Neural progenitor cell (in vitro differentiated cells): ENCODE measurements at regions not wholly inside any gene's neighbourhood (a gene's known extent, or its start where the extent isn't known, plus 50 kb on each side); places are given as distances from the start of the nearest gene placed in this dataset.

Source experiments
- DNase-seq: peaks from one replicate; pipeline ENCODE4 v3.0.0-alpha.2; 2016; ENCODE audit warnings: low spot score
- H2AFZ ChIP-seq: fragments of 200-600 bp; sonication (generic); replicated peaks from 2 replicates; pipeline ENCODE4 v1.6.1; 2016; ENCODE audit warnings: antibody characterized with exemption
- H3F3A ChIP-seq: fragments of 200-600 bp; sonication (generic); 2 replicates; pipeline ENCODE4 v1.6.1; 2016; ENCODE audit warnings: antibody characterized with exemption, low read depth
- H3K27ac ChIP-seq: fragments of 200-600 bp; sonication (generic); 2 replicates; pipeline ENCODE4 v1.5.1; 2016; ENCODE audit warnings: mild to moderate bottlenecking
- H3K27me3 ChIP-seq: fragments of 200-600 bp; sonication (generic); 2 replicates; pipeline ENCODE4 v1.6.1; 2016; ENCODE audit warnings: mild to moderate bottlenecking, moderate library complexity
- H3K36me3 ChIP-seq: fragments of 200-600 bp; sonication (generic); 2 replicates; pipeline ENCODE4 v1.5.1; 2016
- H3K4me1 ChIP-seq: fragments of 200-600 bp; sonication (generic); 2 replicates; pipeline ENCODE4 v1.6.1; 2016; ENCODE audit warnings: mixed run types
- H3K4me2 ChIP-seq: fragments of 200-600 bp; sonication (generic); 2 replicates; pipeline ENCODE4 v1.6.1; 2016
- H3K4me3 ChIP-seq: fragments of 200-600 bp; sonication (generic); 2 replicates; pipeline ENCODE4 v1.5.1; 2016
- H3K79me2 ChIP-seq: fragments of 200-600 bp; sonication (generic); 2 replicates; pipeline ENCODE4 v1.6.1; 2016; ENCODE audit warnings: low read depth
- H3K9ac ChIP-seq: fragments of 200-600 bp; sonication (generic); 2 replicates; pipeline ENCODE4 v1.6.1; 2016
- H3K9me3 ChIP-seq: fragments of 200-600 bp; sonication (generic); 2 replicates; pipeline ENCODE4 v1.5.1; 2016; ENCODE audit warnings: low read depth
- H4K20me1 ChIP-seq: fragments of 200-600 bp; sonication (generic); 2 replicates; pipeline ENCODE4 v1.6.1; 2016; ENCODE audit warnings: low read depth
- H3K27ac Mint-ChIP-seq: 3 replicates; pipeline ENCODE4 v1.8.0; 2021; ENCODE audit warnings: mixed read lengths
- H3K27me3 Mint-ChIP-seq: 2 replicates; pipeline ENCODE4 v1.8.0; 2022; ENCODE audit warnings: low read depth, mild to moderate bottlenecking, inconsistent platforms, moderate library complexity, mixed read lengths; ENCODE audit not compliant: insufficient read depth
- H3K36me3 Mint-ChIP-seq: 3 replicates; pipeline ENCODE4 v1.8.0; 2021; ENCODE audit warnings: mixed read lengths
- H3K4me1 Mint-ChIP-seq: 3 replicates; pipeline ENCODE4 v1.8.0; 2021; ENCODE audit warnings: mixed read lengths
- H3K4me3 Mint-ChIP-seq: 3 replicates; pipeline ENCODE4 v1.8.0; 2021; ENCODE audit warnings: mild to moderate bottlenecking, moderate library complexity, mixed read lengths
- H3K9me3 Mint-ChIP-seq: 3 replicates; pipeline ENCODE4 v1.8.0; 2020; ENCODE audit warnings: mixed read lengths
- EZH2 ChIP-seq: fragments of 200-600 bp; sonication (generic); IDR thresholded peaks from 2 replicates; pipeline ENCODE4 v1.6.1; 2017; ENCODE audit warnings: antibody characterized with exemption, mild to moderate bottlenecking, moderate library complexity
- EZH2phosphoT487 ChIP-seq: fragments of 200-600 bp; sonication (generic); IDR thresholded peaks from 2 replicates; pipeline ENCODE4 v1.6.1; 2017; ENCODE audit warnings: antibody characterized with exemption
- TF ChIP-seq, protein P1 (sequence below): fragments of 200-600 bp; sonication (generic); IDR thresholded peaks from 2 replicates; pipeline ENCODE4 v1.5.1; 2017; ENCODE audit warnings: antibody characterized with exemption, mild to moderate bottlenecking

- H2AFZ ChIP-seq = no peak overlapping the region
- Mint-ChIP-seq H3K4me1 (no peaks in the 10 kb centered on the region), H3K9me3 (peaks cover 4% of the 10 kb centered on the region), H3K36me3 (no peaks in the 10 kb centered on the region), H3K27me3 (no peaks in the 10 kb centered on the region), H3K27ac (peak overlapping the region; percentile 18), H3K4me3 (no peak overlapping the region)
- TF ChIP-seq, protein P1, sequence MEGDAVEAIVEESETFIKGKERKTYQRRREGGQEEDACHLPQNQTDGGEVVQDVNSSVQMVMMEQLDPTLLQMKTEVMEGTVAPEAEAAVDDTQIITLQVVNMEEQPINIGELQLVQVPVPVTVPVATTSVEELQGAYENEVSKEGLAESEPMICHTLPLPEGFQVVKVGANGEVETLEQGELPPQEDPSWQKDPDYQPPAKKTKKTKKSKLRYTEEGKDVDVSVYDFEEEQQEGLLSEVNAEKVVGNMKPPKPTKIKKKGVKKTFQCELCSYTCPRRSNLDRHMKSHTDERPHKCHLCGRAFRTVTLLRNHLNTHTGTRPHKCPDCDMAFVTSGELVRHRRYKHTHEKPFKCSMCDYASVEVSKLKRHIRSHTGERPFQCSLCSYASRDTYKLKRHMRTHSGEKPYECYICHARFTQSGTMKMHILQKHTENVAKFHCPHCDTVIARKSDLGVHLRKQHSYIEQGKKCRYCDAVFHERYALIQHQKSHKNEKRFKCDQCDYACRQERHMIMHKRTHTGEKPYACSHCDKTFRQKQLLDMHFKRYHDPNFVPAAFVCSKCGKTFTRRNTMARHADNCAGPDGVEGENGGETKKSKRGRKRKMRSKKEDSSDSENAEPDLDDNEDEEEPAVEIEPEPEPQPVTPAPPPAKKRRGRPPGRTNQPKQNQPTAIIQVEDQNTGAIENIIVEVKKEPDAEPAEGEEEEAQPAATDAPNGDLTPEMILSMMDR = no peak
- no peak for TF ChIP-seq EZH2phosphoT487
- DNase-seq = no peak
- no peaks in the 10 kb centered on the region for H3K79me2 ChIP-seq
- no peak overlapping the region for H3K4me3 ChIP-seq
- no peaks in the 10 kb centered on the region for H3K36me3 ChIP-seq
- H3F3A ChIP-seq = no peaks in the 10 kb centered on the region
- H3K4me2 ChIP-seq = no peak overlapping the region
- H3K9me3 ChIP-seq = no peaks in the 10 kb centered on the region
- no peaks in the 10 kb centered on the region for H3K4me1 ChIP-seq
- H3K9ac ChIP-seq = no peak overlapping the region
- H3K27ac ChIP-seq = no peak overlapping the region
- no peaks in the 10 kb centered on the region for H4K20me1 ChIP-seq
- no peaks in the 10 kb centered on the region for H3K27me3 ChIP-seq
These were observed 100.6 kb upstream of the PDE1C start for GRCh38 chr7:32170838-32171237.

DNA sequence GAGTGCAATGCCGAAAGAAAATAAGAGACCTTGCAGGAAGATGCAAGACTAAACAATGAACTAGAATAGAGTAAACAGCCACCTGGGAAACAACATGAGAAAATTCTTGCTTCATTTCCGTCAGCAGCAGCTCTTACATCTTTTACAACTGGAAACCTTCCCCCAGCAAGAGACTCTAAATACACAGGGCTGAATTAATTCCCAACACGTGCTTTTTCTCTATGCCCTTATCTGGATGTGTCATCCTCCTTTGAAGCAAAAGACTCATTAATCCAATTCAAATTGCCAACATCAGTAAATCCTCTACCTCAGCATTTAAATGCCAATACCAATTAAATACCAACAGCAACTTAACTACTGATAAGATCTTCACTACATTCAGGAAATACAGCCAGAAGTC, 99.0 kb upstream of the PDE1C start:
- no peak overlapping the region for H3K9ac ChIP-seq
- no peak overlapping the region for H3K4me3 Mint-ChIP-seq
- no peaks in the 10 kb centered on the region for H3K27me3 Mint-ChIP-seq
- TF ChIP-seq EZH2 (no peak), EZH2phosphoT487 (no peak)
- TF ChIP-seq, protein P1 = no peak
- no peak overlapping the region for H3K4me2 ChIP-seq
- H2AFZ ChIP-seq = no peak overlapping the region
- H3F3A ChIP-seq = no peaks in the 10 kb centered on the region
- H3K27ac ChIP-seq = no peak overlapping the region
- DNase-seq = no peak
- H3K79me2 ChIP-seq = no peaks in the 10 kb centered on the region
- no peaks in the 10 kb centered on the region for H3K9me3 ChIP-seq
- peaks cover 4% of the 10 kb centered on the region for H3K9me3 Mint-ChIP-seq
- H3K4me3 ChIP-seq = no peak overlapping the region
- H3K27me3 ChIP-seq = no peaks in the 10 kb centered on the region
- H3K27ac Mint-ChIP-seq = no peak overlapping the region
- no peaks in the 10 kb centered on the region for H3K36me3 Mint-ChIP-seq
- H4K20me1 ChIP-seq = no peaks in the 10 kb centered on the region
- H3K4me1 Mint-ChIP-seq = no peaks in the 10 kb centered on the region
- no peaks in the 10 kb centered on the region for H3K36me3 ChIP-seq
- H3K4me1 ChIP-seq = no peaks in the 10 kb centered on the region

- H3K4me3 ChIP-seq = no peak overlapping the region
- H3K4me1 Mint-ChIP-seq = peaks cover 5% of the 10 kb centered on the region
- peaks cover 1% of the 10 kb centered on the region for H3K9me3 Mint-ChIP-seq
- H4K20me1 ChIP-seq = no peaks in the 10 kb centered on the region
- no peak overlapping the region for H3K4me3 Mint-ChIP-seq
- H3K4me1 ChIP-seq = no peaks in the 10 kb centered on the region
- H3K4me2 ChIP-seq = no peak overlapping the region
- no peaks in the 10 kb centered on the region for H3F3A ChIP-seq
- H3K9me3 ChIP-seq = no peaks in the 10 kb centered on the region
- no peak overlapping the region for H2AFZ ChIP-seq
- H3K36me3 Mint-ChIP-seq = no peaks in the 10 kb centered on the region
- no peak overlapping the region for H3K9ac ChIP-seq
- H3K27ac ChIP-seq = no peak overlapping the region
- no peaks in the 10 kb centered on the region for H3K27me3 Mint-ChIP-seq
- no peak for DNase-seq
- H3K36me3 ChIP-seq = no peaks in the 10 kb centered on the region
- no peaks in the 10 kb centered on the region for H3K27me3 ChIP-seq
- no peaks in the 10 kb centered on the region for H3K79me2 ChIP-seq
- TF ChIP-seq, protein P1 = no peak
- TF ChIP-seq EZH2phosphoT487 (no peak), EZH2 (no peak)
- H3K27ac Mint-ChIP-seq = no peak overlapping the region
These were observed 97.6 kb upstream of the PDE1C start for GRCh38 chr7:32167815-32168214.

GRCh38 chr7:32167256-32167655, 97.0 kb upstream of the PDE1C start:
- H3K27me3 Mint-ChIP-seq = no peaks in the 10 kb centered on the region
- H3K36me3 Mint-ChIP-seq = no peaks in the 10 kb centered on the region
- H3K4me1 Mint-ChIP-seq = peaks cover 5% of the 10 kb centered on the region

More at GRCh38 chr7:32167256-32167655, 97.0 kb upstream of the PDE1C start:
- no peak for DNase-seq
- no peaks in the 10 kb centered on the region for H3K36me3 ChIP-seq
- H3K9ac ChIP-seq = no peak overlapping the region
- no peak overlapping the region for H3K4me2 ChIP-seq
- H3K4me3 Mint-ChIP-seq = no peak overlapping the region
- no peaks in the 10 kb centered on the region for H3K79me2 ChIP-seq
- no peaks in the 10 kb centered on the region for H3F3A ChIP-seq
- H3K27ac ChIP-seq = no peak overlapping the region
- H3K4me3 ChIP-seq = no peak overlapping the region
- no peak for TF ChIP-seq EZH2phosphoT487
- TF ChIP-seq, protein P1 = no peak
- no peak for TF ChIP-seq EZH2
- H3K27me3 ChIP-seq = no peaks in the 10 kb centered on the region
- H3K4me1 ChIP-seq = no peaks in the 10 kb centered on the region
- no peak overlapping the region for H2AFZ ChIP-seq
- no peak overlapping the region for H3K27ac Mint-ChIP-seq
- no peaks in the 10 kb centered on the region for H3K9me3 Mint-ChIP-seq
- no peaks in the 10 kb centered on the region for H4K20me1 ChIP-seq
- H3K9me3 ChIP-seq = no peaks in the 10 kb centered on the region
